H1 (cell line): ENCODE measurements at regions not wholly inside any gene's neighbourhood (a gene's known extent, or its start where the extent isn't known, plus 50 kb on each side); places are given as distances from the start of the nearest gene placed in this dataset.

Source experiments
- CTCF ChIA-PET: fragments of 300-600 bp; sonication (Branson Sonifier 250); formaldehyde crosslinking; loops from one replicate; lab custom pipeline; 2021; ENCODE audit not compliant: partially characterized antibody; lab: Charles Lee
- POLR2A ChIA-PET: fragments of 300-600 bp; sonication (Branson Sonifier 250); formaldehyde crosslinking; loops from one replicate; lab custom pipeline; 2021; ENCODE audit warnings: inconsistent platforms; ENCODE audit not compliant: partially characterized antibody; lab: Charles Lee
- DNase-seq, 2 experiments: peaks; one replicate each; pipeline versions ENCODE4 v3.0.0 to v3.0.0-alpha.2; 2010 to 2022; ENCODE audit warnings: low spot score in 2 of 2, low read depth in 1 of 2, mixed read lengths in 1 of 2
- FAIRE-seq: peaks from 2 replicates; lab custom pipeline; 2011; peaks lifted over from hg19 to GRCh38; lab: Jason Lieb, UNC
- H2AFZ ChIP-seq: 2 replicates; pipeline ENCODE4 v1.8.1; 2012; ENCODE audit warnings: low read length, inconsistent platforms
- H2AK5ac ChIP-seq: 2 replicates; pipeline ENCODE4 v1.6.1; 2013; ENCODE audit warnings: low read depth, low read length
- H2BK120ac ChIP-seq: replicated peaks from 2 replicates; pipeline ENCODE3; 2013; ENCODE audit warnings: low read depth, low read length, inconsistent platforms
- H2BK12ac ChIP-seq: 2 replicates; pipeline ENCODE4 v1.6.1; 2013; ENCODE audit warnings: low read depth, low read length
- H2BK15ac ChIP-seq: 2 replicates; pipeline ENCODE4 v1.6.1; 2013; ENCODE audit warnings: low read length
- H2BK20ac ChIP-seq: 2 replicates; pipeline ENCODE4 v1.6.1; 2013; ENCODE audit warnings: low read length
- H2BK5ac ChIP-seq: 2 replicates; pipeline ENCODE4 v1.6.1; 2013; ENCODE audit warnings: low read depth, low read length
- H3K14ac ChIP-seq: 2 replicates; pipeline ENCODE4 v1.6.1; 2013; ENCODE audit warnings: inconsistent platforms; ENCODE audit not compliant: insufficient read length
- H3K18ac ChIP-seq: 2 replicates; pipeline ENCODE4 v1.6.1; 2013; ENCODE audit warnings: low read length; ENCODE audit errors: extremely low read depth
- H3K23ac ChIP-seq: 2 replicates; pipeline ENCODE4 v1.6.1; 2013; ENCODE audit warnings: inconsistent platforms; ENCODE audit not compliant: insufficient read length
- H3K23me2 ChIP-seq: 2 replicates; pipeline ENCODE4 v1.6.1; 2013; ENCODE audit warnings: low read depth, low read length
- H3K27ac ChIP-seq: 2 replicates; pipeline ENCODE4 v1.6.1; 2011; ENCODE audit warnings: low read depth, low read length, inconsistent platforms
- H3K27me3 ChIP-seq, 4 experiments: replicated peaks in 1 of 4; 1 replicate in 1 of 4; 2 replicates in 3 of 4; pipeline versions ENCODE4 v1.6.1 to v1.8.1; 2011 to 2013; ENCODE audit warnings: low read length in 3 of 4, mild to moderate bottlenecking in 3 of 4, inconsistent platforms in 2 of 4, mixed read lengths in 2 of 4, moderate library complexity in 1 of 4; ENCODE audit not compliant: control insufficient read depth in 3 of 4, insufficient read depth in 3 of 4; ENCODE audit errors: extremely low read depth in 1 of 4
- H3K36me3 ChIP-seq, 4 experiments: 2 replicates each; pipeline versions ENCODE4 v1.6.1 to v1.8.1; 2011 to 2013; ENCODE audit warnings: mild to moderate bottlenecking in 4 of 4, low read length in 3 of 4, moderate library complexity in 2 of 4, control low read depth in 1 of 4, inconsistent platforms in 1 of 4; ENCODE audit not compliant: insufficient read depth in 4 of 4, control insufficient read depth in 2 of 4
- H3K4ac ChIP-seq: replicated peaks from 2 replicates; pipeline ENCODE3; 2013; ENCODE audit warnings: low read length, low read depth, mixed read lengths, inconsistent platforms; ENCODE audit not compliant: insufficient read length
- H3K4me1 ChIP-seq, 4 experiments: replicated peaks in 1 of 4; 1 replicate in 1 of 4; 2 replicates in 3 of 4; pipeline versions ENCODE4 v1.6.1 to v1.8.1; 2011 to 2013; ENCODE audit warnings: low read length in 3 of 4, inconsistent platforms in 2 of 4, mixed read lengths in 1 of 4; ENCODE audit not compliant: insufficient read depth in 4 of 4, control insufficient read depth in 3 of 4
- H3K4me2 ChIP-seq, 2 experiments: 2 replicates each; pipeline versions ENCODE4 v1.6.1 to v1.8.1; 2011 to 2013; ENCODE audit warnings: low read depth in 2 of 2, low read length in 2 of 2, control low read depth in 1 of 2, inconsistent platforms in 1 of 2, mild to moderate bottlenecking in 1 of 2; ENCODE audit not compliant: insufficient read depth in 1 of 2
- H3K4me3 ChIP-seq, 4 experiments: fragments of 200-600, 300-600 bp in 1 of 4; sonication (generic), shearing (Covaris generic), sonication (Bioruptor Twin) in 1 of 4; 2 replicates each; pipeline versions ENCODE4 v1.5.1 to v1.8.1; 2011 to 2016; ENCODE audit warnings: low read length in 4 of 4, low read depth in 3 of 4, control low read depth in 2 of 4, inconsistent platforms in 2 of 4, mild to moderate bottlenecking in 2 of 4, mixed read lengths in 1 of 4, moderate library complexity in 1 of 4; ENCODE audit not compliant: insufficient read depth in 2 of 4; ENCODE audit errors: extremely low read depth in 1 of 4
- H3K56ac ChIP-seq: replicated peaks from 2 replicates; pipeline ENCODE3; 2013; ENCODE audit warnings: low read depth, mild to moderate bottlenecking, mixed read lengths, low read length, inconsistent platforms; ENCODE audit not compliant: insufficient read length
- H3K79me1 ChIP-seq: 2 replicates; pipeline ENCODE4 v1.6.1; 2013; ENCODE audit warnings: low read depth, low read length, control low read depth
- H3K79me2 ChIP-seq, 2 experiments: 2 replicates each; pipeline versions ENCODE4 v1.6.1 to v1.8.1; 2012 to 2013; ENCODE audit warnings: low read length in 2 of 2, mild to moderate bottlenecking in 2 of 2, inconsistent platforms in 1 of 2; ENCODE audit not compliant: insufficient read depth in 2 of 2, control insufficient read depth in 1 of 2
- H3K9ac ChIP-seq, 4 experiments: replicated peaks in 1 of 4; 1 replicate in 1 of 4; 2 replicates in 3 of 4; pipeline versions ENCODE4 v1.6.1 to v1.8.1; 2011 to 2013; ENCODE audit warnings: low read depth in 3 of 4, low read length in 3 of 4, control low read depth in 2 of 4, mild to moderate bottlenecking in 2 of 4, moderate library complexity in 2 of 4, inconsistent platforms in 1 of 4; ENCODE audit errors: extremely low read depth in 1 of 4
- H3K9me3 ChIP-seq, 2 experiments: 2 replicates each; pipeline versions ENCODE4 v1.6.1 to v1.8.1; 2012 to 2013; ENCODE audit warnings: mild to moderate bottlenecking in 2 of 2, moderate library complexity in 2 of 2, control low read depth in 1 of 2, inconsistent platforms in 1 of 2, low read depth in 1 of 2, low read length in 1 of 2, mixed read lengths in 1 of 2; ENCODE audit not compliant: insufficient read depth in 2 of 2
- H4K20me1 ChIP-seq, 2 experiments: replicated peaks in 1 of 2; 2 replicates each; pipeline versions ENCODE3 to v1.8.1; 2011 to 2013; ENCODE audit warnings: inconsistent platforms in 2 of 2, low read length in 2 of 2, mild to moderate bottlenecking in 1 of 2; ENCODE audit not compliant: insufficient read depth in 2 of 2, control insufficient read depth in 1 of 2
- H4K5ac ChIP-seq: 2 replicates; pipeline ENCODE4 v1.6.1; 2013; ENCODE audit warnings: low read length, low read depth, mixed read lengths, inconsistent platforms; ENCODE audit not compliant: insufficient read length
- H4K8ac ChIP-seq: 2 replicates; pipeline ENCODE4 v1.8.0; 2013; ENCODE audit warnings: mild to moderate bottlenecking, moderate library complexity, low read length, inconsistent platforms; ENCODE audit not compliant: insufficient read depth; ENCODE audit errors: extremely low read depth
- H4K91ac ChIP-seq: replicated peaks from 2 replicates; pipeline ENCODE3; 2013; ENCODE audit warnings: low read length, mixed read lengths, inconsistent platforms; ENCODE audit not compliant: insufficient read length
- SIX5 ChIP-seq: IDR thresholded peaks from 2 replicates; pipeline ENCODE4 v1.6.1; 2011; ENCODE audit warnings: mild to moderate bottlenecking, low read depth, low read length
- WGBS, 2 experiments: shearing (Covaris generic) in 1 of 2; methylation state at CpG; one replicate each; pipeline versions ENCODE4 v1.1.6 to v1.1.7; 2013 to 2015; ENCODE audit warnings: low lambda C conversion rate in 2 of 2, mixed read lengths in 2 of 2, inconsistent platforms in 1 of 2, low coverage in 1 of 2, missing lambda C conversion rate in 1 of 2; ENCODE audit not compliant: insufficient replicate concordance in 2 of 2, insufficient coverage in 1 of 2, insufficient read length in 1 of 2; ENCODE audit errors: extremely low coverage in 1 of 2, missing lambda C conversion rate in 1 of 2; 5-methylcytosine and 5-hydroxymethylcytosine counted together
- TF ChIP-seq, protein P1 (sequence below): IDR thresholded peaks from 2 replicates; pipeline ENCODE4 v1.6.1; 2012; ENCODE audit warnings: low read length, inconsistent platforms

DNA sequence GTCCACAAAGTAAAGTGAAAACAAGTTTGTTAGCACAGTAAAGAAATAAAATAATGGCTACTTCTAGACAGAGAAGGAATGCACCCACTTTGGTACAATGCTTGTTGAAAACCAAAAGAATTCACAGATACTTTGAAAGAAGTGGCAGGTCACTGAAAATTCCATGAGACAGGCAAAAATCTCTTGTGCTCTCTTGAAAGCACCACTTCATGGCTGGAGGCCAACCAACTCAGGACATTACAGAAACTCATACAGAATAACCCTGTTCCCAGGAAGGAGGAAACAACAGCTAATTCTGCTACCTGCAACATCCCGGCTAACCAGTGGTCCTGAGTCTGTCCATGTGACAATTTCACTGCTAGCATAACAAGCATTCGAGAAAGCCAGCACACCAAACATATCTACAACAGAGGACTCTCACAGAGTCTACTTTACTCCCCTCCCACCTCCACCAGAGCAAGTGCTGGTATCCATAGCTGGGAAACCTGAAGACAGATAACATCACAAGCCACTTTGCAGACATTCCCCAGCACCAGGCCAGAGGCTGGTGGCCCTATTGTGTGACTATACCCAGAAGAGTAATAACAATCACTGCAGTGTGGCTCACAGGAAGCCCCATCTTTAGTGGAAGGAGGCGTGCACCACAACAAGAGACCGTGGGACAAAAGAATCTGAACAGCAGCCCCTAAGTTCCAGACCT is 255.3 kb upstream of the SLITRK3 start:
- no peaks in the 10 kb centered on the region for H3K36me3 ChIP-seq

More for the DNA sequence above, 255.3 kb upstream of the SLITRK3 start:
- H2BK5ac ChIP-seq = no peak overlapping the region
- H4K8ac ChIP-seq = no peak overlapping the region
- ChIA-PET POLR2A (no interaction called here), CTCF (no interaction called here)
- H3K9me3 ChIP-seq = no peaks in the 10 kb centered on the region
- H3K27ac ChIP-seq = no peak overlapping the region
- H3K9ac ChIP-seq = no peak overlapping the region
- H3K4me1 ChIP-seq = no peaks in the 10 kb centered on the region; a peak in 1 of 7 replicates
- no peak overlapping the region for H2AK5ac ChIP-seq
- H3K18ac ChIP-seq = no peak overlapping the region
- TF ChIP-seq, protein P1, sequence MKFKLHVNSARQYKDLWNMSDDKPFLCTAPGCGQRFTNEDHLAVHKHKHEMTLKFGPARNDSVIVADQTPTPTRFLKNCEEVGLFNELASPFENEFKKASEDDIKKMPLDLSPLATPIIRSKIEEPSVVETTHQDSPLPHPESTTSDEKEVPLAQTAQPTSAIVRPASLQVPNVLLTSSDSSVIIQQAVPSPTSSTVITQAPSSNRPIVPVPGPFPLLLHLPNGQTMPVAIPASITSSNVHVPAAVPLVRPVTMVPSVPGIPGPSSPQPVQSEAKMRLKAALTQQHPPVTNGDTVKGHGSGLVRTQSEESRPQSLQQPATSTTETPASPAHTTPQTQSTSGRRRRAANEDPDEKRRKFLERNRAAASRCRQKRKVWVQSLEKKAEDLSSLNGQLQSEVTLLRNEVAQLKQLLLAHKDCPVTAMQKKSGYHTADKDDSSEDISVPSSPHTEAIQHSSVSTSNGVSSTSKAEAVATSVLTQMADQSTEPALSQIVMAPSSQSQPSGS = no peak
- no peak for TF ChIP-seq SIX5
- no peak overlapping the region for H3K56ac ChIP-seq
- H4K91ac ChIP-seq = no peak overlapping the region
- no peaks in the 10 kb centered on the region for H3K79me1 ChIP-seq
- no peak overlapping the region for H3K14ac ChIP-seq
- no peak overlapping the region for H3K4me2 ChIP-seq
- H2BK20ac ChIP-seq = no peak overlapping the region
- H2BK120ac ChIP-seq = no peak overlapping the region
- H3K23me2 ChIP-seq = no peaks in the 10 kb centered on the region
- H4K5ac ChIP-seq = no peak overlapping the region
- H2BK12ac ChIP-seq = no peak overlapping the region
- no peaks in the 10 kb centered on the region for H4K20me1 ChIP-seq
- no peak overlapping the region for H2BK15ac ChIP-seq
- 90% methylated on average over 4 of the region's 4 CpGs; no CpG with 5 or more reads in 1 of the 2 experiments for WGBS, 2 experiments
- no peak overlapping the region for H3K4me3 ChIP-seq
- no peak overlapping the region for H2AFZ ChIP-seq
- H3K79me2 ChIP-seq = no peaks in the 10 kb centered on the region
- no peak overlapping the region for H3K23ac ChIP-seq
- DNase-seq (no peak), FAIRE-seq (no peak)
- no peaks in the 10 kb centered on the region for H3K27me3 ChIP-seq
- no peak overlapping the region for H3K4ac ChIP-seq
